MM.1S (cell line): ENCODE measurements at regions not wholly inside any gene's neighbourhood (a gene's known extent, or its start where the extent isn't known, plus 50 kb on each side); places are given as distances from the start of the nearest gene placed in this dataset.
"Not testable (repeated sequence)": the region's sequence is repeated elsewhere in the genome, so short reads cannot be mapped to it uniquely, and the experiment has no call there.

Experiments used
- DNase-seq: peaks from one replicate; pipeline ENCODE4 v3.0.0-alpha.2; 2015
- H2AFZ ChIP-seq: fragments of 300-600 bp; sonication (generic); 2 replicates; pipeline ENCODE4 v1.6.0; 2016; ENCODE audit warnings: antibody characterized with exemption, low read length
- H3F3A ChIP-seq: fragments of 300-600 bp; sonication (generic); 2 replicates; pipeline ENCODE4 v1.6.1; 2016; ENCODE audit warnings: mild to moderate bottlenecking, antibody characterized with exemption, low read length, moderate library complexity, mixed read lengths; ENCODE audit not compliant: insufficient read depth
- H3K27ac ChIP-seq: fragments of 300-600 bp; sonication (generic); 2 replicates; pipeline ENCODE4 v1.5.1; 2016; ENCODE audit warnings: mild to moderate bottlenecking, low read length
- H3K27me3 ChIP-seq: fragments of 300-600 bp; sonication (generic); replicated peaks from 2 replicates; pipeline ENCODE4 v1.6.0; 2016; ENCODE audit warnings: low read length; ENCODE audit not compliant: insufficient read depth
- H3K36me3 ChIP-seq: fragments of 300-600 bp; sonication (generic); replicated peaks from 2 replicates; pipeline ENCODE4 v1.6.1; 2016; ENCODE audit warnings: mild to moderate bottlenecking, low read length, mixed read lengths; ENCODE audit not compliant: insufficient read depth
- H3K4me1 ChIP-seq: fragments of 300-600 bp; sonication (generic); 2 replicates; pipeline ENCODE4 v1.6.1; 2016; ENCODE audit warnings: low read length, mixed read lengths
- H3K4me2 ChIP-seq: fragments of 300-600 bp; sonication (generic); 2 replicates; pipeline ENCODE4 v1.6.0; 2016; ENCODE audit warnings: low read depth, low read length
- H3K4me3 ChIP-seq: fragments of 300-600 bp; sonication (generic); 2 replicates; pipeline ENCODE4 v1.5.1; 2016; ENCODE audit warnings: low read length, mixed read lengths
- H3K79me2 ChIP-seq: fragments of 300-600 bp; sonication (generic); 2 replicates; pipeline ENCODE4 v1.6.1; 2016; ENCODE audit warnings: mixed run types, low read length, mixed read lengths
- H3K9ac ChIP-seq: fragments of 300-600 bp; sonication (generic); 2 replicates; pipeline ENCODE4 v1.6.1; 2016; ENCODE audit warnings: low read length, mixed read lengths
- H3K9me2 ChIP-seq: fragments of 300-600 bp; sonication (generic); replicated peaks from 2 replicates; pipeline ENCODE4 v1.6.1; 2016; ENCODE audit warnings: mild to moderate bottlenecking, low read length, mixed read lengths; ENCODE audit not compliant: insufficient read depth
- H3K9me3 ChIP-seq: fragments of 300-600 bp; sonication (generic); replicated peaks from 2 replicates; pipeline ENCODE4 v1.6.1; 2016; ENCODE audit warnings: mild to moderate bottlenecking, low read length, mixed read lengths; ENCODE audit not compliant: insufficient read depth
- H4K20me1 ChIP-seq: fragments of 300-600 bp; sonication (generic); 2 replicates; pipeline ENCODE4 v1.6.1; 2016; ENCODE audit warnings: mild to moderate bottlenecking, low read length, moderate library complexity, mixed read lengths; ENCODE audit not compliant: insufficient read depth
- CTCF ChIP-seq: fragments of 300-600 bp; sonication (generic); IDR thresholded peaks from 2 replicates; pipeline ENCODE4 v1.5.1; 2016; ENCODE audit warnings: antibody characterized with exemption, low read length, mixed read lengths
- EZH2 ChIP-seq: fragments of 300-600 bp; sonication (generic); optimal IDR thresholded peaks from 2 replicates; pipeline ENCODE3; 2017; ENCODE audit warnings: low read depth, mild to moderate bottlenecking, antibody characterized with exemption, low read length, mixed read lengths
- EZH2phosphoT487 ChIP-seq: fragments of 300-600 bp; sonication (generic); IDR thresholded peaks from 2 replicates; pipeline ENCODE4 v1.6.1; 2018; ENCODE audit warnings: antibody characterized with exemption, low read length

- H3F3A ChIP-seq = no peaks in the 10 kb centered on the region
- H3K4me3 ChIP-seq = no peak overlapping the region
- no peak overlapping the region for H3K27ac ChIP-seq
- DNase-seq = no peak
- no peaks in the 10 kb centered on the region for H3K4me1 ChIP-seq
- H3K4me2 ChIP-seq = no peak overlapping the region
- no peaks in the 10 kb centered on the region for H3K9me3 ChIP-seq
- H2AFZ ChIP-seq = no peak overlapping the region
- TF ChIP-seq EZH2phosphoT487 = no peak
- no peak for TF ChIP-seq EZH2
- TF ChIP-seq CTCF = no peak
- no peaks in the 10 kb centered on the region for H3K79me2 ChIP-seq
- no peaks in the 10 kb centered on the region for H4K20me1 ChIP-seq
- no peaks in the 10 kb centered on the region for H3K36me3 ChIP-seq
- no peaks in the 10 kb centered on the region for H3K9me2 ChIP-seq
- no peak overlapping the region for H3K9ac ChIP-seq
- no peaks in the 10 kb centered on the region for H3K27me3 ChIP-seq
Observed at GRCh38 chr7:142506601-142507000, 242.7 kb upstream of the PRSS1 start.

GRCh38 chr7:142503949-142504348 lies 245.3 kb upstream of the PRSS1 start:
- not testable (repeated sequence) for DNase-seq, H4K20me1 ChIP-seq, H3K4me2 ChIP-seq, H3K9ac ChIP-seq, H3K9me3 ChIP-seq, H3K79me2 ChIP-seq, H3K9me2 ChIP-seq, H3F3A ChIP-seq, H3K36me3 ChIP-seq, H2AFZ ChIP-seq, H3K27ac ChIP-seq, H3K4me3 ChIP-seq, H3K27me3 ChIP-seq, H3K4me1 ChIP-seq

GRCh38 chr7:142503036-142503435 lies 245.2 kb upstream of the PRSS58 start:
- Histone ChIP-seq H3K4me1 (no peaks in the 10 kb centered on the region), H3K4me3 (no peak overlapping the region), H3K9ac (no peak overlapping the region), H3K27ac (no peak overlapping the region), H3K9me3 (no peaks in the 10 kb centered on the region), H3K27me3 (no peaks in the 10 kb centered on the region), H3K36me3 (no peaks in the 10 kb centered on the region), H3K4me2 (no peak overlapping the region), H3K9me2 (no peaks in the 10 kb centered on the region), H3K79me2 (no peaks in the 10 kb centered on the region), H4K20me1 (no peaks in the 10 kb centered on the region), H3F3A (no peaks in the 10 kb centered on the region), H2AFZ (no peak overlapping the region)
- DNase-seq = no peak
- TF ChIP-seq EZH2phosphoT487 = no peak
- no peak for TF ChIP-seq CTCF

- H3K36me3 ChIP-seq = no peaks in the 10 kb centered on the region
- H4K20me1 ChIP-seq = no peaks in the 10 kb centered on the region
- no peaks in the 10 kb centered on the region for H3K79me2 ChIP-seq
- no peaks in the 10 kb centered on the region for H3K9me2 ChIP-seq
- H3K27me3 ChIP-seq = no peaks in the 10 kb centered on the region
- H3K4me3 ChIP-seq = no peak overlapping the region
- H3K4me2 ChIP-seq = no peak overlapping the region
- H3K9me3 ChIP-seq = no peaks in the 10 kb centered on the region
- H3K27ac ChIP-seq = no peak overlapping the region
- H3K4me1 ChIP-seq = 0 out of 2 replicates have a peak, but pooled peaks cover 4% of the 10 kb centered on the region
- H3F3A ChIP-seq = no peaks in the 10 kb centered on the region
- TF ChIP-seq EZH2phosphoT487 (no peak), EZH2 (no peak), CTCF (no peak)
- no peak for DNase-seq
- H2AFZ ChIP-seq = no peak overlapping the region
- no peak overlapping the region for H3K9ac ChIP-seq
Observed at GRCh38 chr7:142501434-142501833, 243.6 kb upstream of the PRSS58 start.
